Endodermal cell (in vitro differentiated cells): ENCODE measurements at regions not wholly inside any gene's neighbourhood (a gene's known extent, or its start where the extent isn't known, plus 50 kb on each side); places are given as distances from the start of the nearest gene placed in this dataset.
A peak's percentile ranks its signal among the peaks of the same experiment; 100 is the strongest.

Experiments
- DNase-seq: peaks from one replicate; pipeline ENCODE4 v3.0.0-alpha.2; 2017
- H3K27ac ChIP-seq: 2 replicates; pipeline ENCODE4 v1.5.1; 2013; ENCODE audit warnings: mild to moderate bottlenecking, low read depth, low read length, moderate library complexity
- H3K27me3 ChIP-seq: 2 replicates; pipeline ENCODE4 v1.6.1; 2013; ENCODE audit warnings: mild to moderate bottlenecking, low read length, moderate library complexity; ENCODE audit not compliant: insufficient read depth, control insufficient read depth, poor library complexity, severe bottlenecking
- H3K36me3 ChIP-seq: 2 replicates; pipeline ENCODE4 v1.7.0; 2013; ENCODE audit warnings: mild to moderate bottlenecking, low read length, moderate library complexity; ENCODE audit not compliant: control insufficient read depth, insufficient read depth
- H3K4me1 ChIP-seq: one replicate; pipeline ENCODE4 v1.7.0; 2013; ENCODE audit warnings: low read length; ENCODE audit not compliant: control insufficient read depth, insufficient read depth
- H3K4me3 ChIP-seq: 2 replicates; pipeline ENCODE4 v1.5.1; 2013; ENCODE audit warnings: mild to moderate bottlenecking, low read length, moderate library complexity
- H3K9ac ChIP-seq: 2 replicates; pipeline ENCODE4 v1.6.1; 2013; ENCODE audit warnings: mild to moderate bottlenecking, low read length, moderate library complexity; ENCODE audit not compliant: poor library complexity, severe bottlenecking; ENCODE audit errors: extremely low read depth
- H3K9me3 ChIP-seq: 2 replicates; pipeline ENCODE4 v1.6.1; 2013; ENCODE audit warnings: mild to moderate bottlenecking, low read length, moderate library complexity; ENCODE audit not compliant: control insufficient read depth
- H3K27ac Mint-ChIP-seq: 2 replicates; pipeline ENCODE4 v1.8.0; 2020; ENCODE audit warnings: mixed read lengths
- H3K27me3 Mint-ChIP-seq: 2 replicates; pipeline ENCODE4 v1.8.0; 2021; ENCODE audit warnings: mild to moderate bottlenecking, mixed read lengths; ENCODE audit not compliant: insufficient read depth
- H3K36me3 Mint-ChIP-seq: 2 replicates; pipeline ENCODE4 v1.8.0; 2020; ENCODE audit warnings: low read depth, mixed read lengths
- H3K4me1 Mint-ChIP-seq: 2 replicates; pipeline ENCODE4 v1.8.0; 2020; ENCODE audit warnings: mixed read lengths
- H3K4me3 Mint-ChIP-seq: 2 replicates; pipeline ENCODE4 v1.8.0; 2020; ENCODE audit warnings: mild to moderate bottlenecking, moderate library complexity, mixed read lengths
- H3K9me3 Mint-ChIP-seq: 2 replicates; pipeline ENCODE4 v1.8.0; 2020; ENCODE audit warnings: mild to moderate bottlenecking, mixed read lengths
- CTCF ChIP-seq: fragments of 200-600 bp; sonication (generic); conservative IDR thresholded peaks from 2 replicates; pipeline ENCODE4 v1.5.0; 2021; ENCODE audit warnings: antibody characterized with exemption, mild to moderate bottlenecking
- WGBS, 2 experiments: methylation state at CpG; one replicate each; pipeline versions ENCODE4 v1.1.5 to v1.1.7; 2013; ENCODE audit warnings: missing lambda C conversion rate in 2 of 2, mixed read lengths in 1 of 2; ENCODE audit not compliant: insufficient coverage in 1 of 2, insufficient read length in 1 of 2; 5-methylcytosine and 5-hydroxymethylcytosine counted together

GRCh38 chr15:70315431-70315830 lies 217.7 kb upstream of the TLE3 start:
- Histone ChIP-seq H3K4me1 (peaks cover 6% of the 10 kb centered on the region), H3K4me3 (peak overlapping the region; percentile 41), H3K27ac (no peak overlapping the region), H3K27me3 (no peaks in the 10 kb centered on the region), H3K36me3 (no peaks in the 10 kb centered on the region), H3K9ac (no peak overlapping the region), H3K9me3 (no peaks in the 10 kb centered on the region)
- peak; percentile 48 for DNase-seq
- no peaks in the 10 kb centered on the region for H3K9me3 Mint-ChIP-seq
- no peak overlapping the region for H3K27ac Mint-ChIP-seq
- peaks cover 24% of the 10 kb centered on the region for H3K27me3 Mint-ChIP-seq
- peaks cover 14% of the 10 kb centered on the region for H3K4me1 Mint-ChIP-seq
- H3K36me3 Mint-ChIP-seq = no peaks in the 10 kb centered on the region
- TF ChIP-seq CTCF = no peak
- H3K4me3 Mint-ChIP-seq = no peak overlapping the region

GRCh38 chr15:70314688-70315087 lies 217.0 kb upstream of the TLE3 start:
- no peak for TF ChIP-seq CTCF
- Mint-ChIP-seq H3K4me1 (peaks cover 15% of the 10 kb centered on the region), H3K9me3 (no peaks in the 10 kb centered on the region), H3K27ac (no peak overlapping the region), H3K27me3 (peaks cover 21% of the 10 kb centered on the region), H3K4me3 (no peak overlapping the region), H3K36me3 (no peaks in the 10 kb centered on the region)
- Histone ChIP-seq H3K27ac (no peak overlapping the region), H3K4me3 (peak overlapping the region; percentile 41), H3K27me3 (no peaks in the 10 kb centered on the region), H3K4me1 (peaks cover 6% of the 10 kb centered on the region), H3K9ac (no peak overlapping the region), H3K9me3 (no peaks in the 10 kb centered on the region), H3K36me3 (no peaks in the 10 kb centered on the region)
- 32 to 67% methylated on average over 3 of the region's 3 CpGs for WGBS, 2 experiments
- DNase-seq = no peak

GRCh38 chr15:70314018-70314354 lies 216.3 kb upstream of the TLE3 start:
- Histone ChIP-seq H3K4me1 (peaks cover 6% of the 10 kb centered on the region), H3K27ac (no peak overlapping the region), H3K4me3 (no peak overlapping the region), H3K36me3 (no peaks in the 10 kb centered on the region), H3K9ac (no peak overlapping the region), H3K27me3 (peaks cover 4% of the 10 kb centered on the region), H3K9me3 (no peaks in the 10 kb centered on the region)
- 94 to 100% methylated on average over 1 to 3 of the region's 3 CpGs for WGBS, 2 experiments
- Mint-ChIP-seq H3K36me3 (no peaks in the 10 kb centered on the region), H3K27ac (no peak overlapping the region), H3K27me3 (peaks cover 20% of the 10 kb centered on the region), H3K4me3 (no peak overlapping the region), H3K9me3 (no peaks in the 10 kb centered on the region), H3K4me1 (peaks cover 15% of the 10 kb centered on the region)
- no peak for TF ChIP-seq CTCF
- no peak for DNase-seq
